ENCODE measurements at regions not wholly inside any gene's neighbourhood (a gene's known extent, or its start where the extent isn't known, plus 50 kb on each side); places are given as distances from the start of the nearest gene placed in this dataset.

- TF ChIP-seq RAD21 (IDR thresholded peaks at IDR 0.05) (no peak), CTCF (IDR thresholded peaks at IDR 0.05; ENCODE audit: low read depth, low read length, missing input control) (no peak), YY1 (IDR thresholded peaks at IDR 0.05) (no peak)
Observed at GRCh38 chr2:40592218-40592617, 140.3 kb upstream of the SLC8A1 start.
